Activated naive CD4-positive, alpha-beta T cell treated with anti-CD3 and anti-CD28 coated beads, Interleukin-2, amount 10 ng/mL, durations not matched to agents 7 days and 5 days (primary cell): ENCODE measurements at regions not wholly inside any gene's neighbourhood (a gene's known extent, or its start where the extent isn't known, plus 50 kb on each side); places are given as distances from the start of the nearest gene placed in this dataset.
"Not testable (repeated sequence)": the region's sequence is repeated elsewhere in the genome, so short reads cannot be mapped to it uniquely, and the experiment has no call there.

Experiments used
- CTCF ChIA-PET: fragments of 350-600 bp; sonication (Branson Sonifier 250); formaldehyde crosslinking; loops from one replicate; lab custom pipeline; 2021; ENCODE audit warnings: antibody characterized with exemption; lab: Charles Lee
- DNase-seq: peaks from one replicate; pipeline ENCODE4 v3.0.0-alpha.2; 2020
- H3K27ac Mint-ChIP-seq: one replicate; pipeline ENCODE4 v1.8.0; 2021; ENCODE audit warnings: mild to moderate bottlenecking, moderate library complexity, mixed read lengths
- H3K27me3 Mint-ChIP-seq: one replicate; pipeline ENCODE4 v1.8.0; 2021; ENCODE audit warnings: mild to moderate bottlenecking, mixed read lengths
- H3K36me3 Mint-ChIP-seq: one replicate; pipeline ENCODE4 v1.8.0; 2021; ENCODE audit warnings: mixed read lengths
- H3K4me1 Mint-ChIP-seq: one replicate; pipeline ENCODE4 v1.8.0; 2021; ENCODE audit warnings: mixed read lengths
- H3K4me3 Mint-ChIP-seq: one replicate; pipeline ENCODE4 v1.8.0; 2021; ENCODE audit warnings: mild to moderate bottlenecking, moderate library complexity, mixed read lengths
- H3K9me3 Mint-ChIP-seq: one replicate; pipeline ENCODE4 v1.8.0; 2021; ENCODE audit warnings: mixed read lengths

- no peaks in the 10 kb centered on the region for H3K4me1 Mint-ChIP-seq
- no peak overlapping the region for H3K27ac Mint-ChIP-seq
- no peaks in the 10 kb centered on the region for H3K36me3 Mint-ChIP-seq
- no peak overlapping the region for H3K4me3 Mint-ChIP-seq
- CTCF ChIA-PET, result no interaction called here
- DNase-seq, result no peak
- H3K9me3 Mint-ChIP-seq, result peaks cover 5% of the 10 kb centered on the region
- no peaks in the 10 kb centered on the region for H3K27me3 Mint-ChIP-seq
Measured at GRCh38 chr12:84165998-84166571, 746.5 kb downstream of the SLC6A15 start.

DNA sequence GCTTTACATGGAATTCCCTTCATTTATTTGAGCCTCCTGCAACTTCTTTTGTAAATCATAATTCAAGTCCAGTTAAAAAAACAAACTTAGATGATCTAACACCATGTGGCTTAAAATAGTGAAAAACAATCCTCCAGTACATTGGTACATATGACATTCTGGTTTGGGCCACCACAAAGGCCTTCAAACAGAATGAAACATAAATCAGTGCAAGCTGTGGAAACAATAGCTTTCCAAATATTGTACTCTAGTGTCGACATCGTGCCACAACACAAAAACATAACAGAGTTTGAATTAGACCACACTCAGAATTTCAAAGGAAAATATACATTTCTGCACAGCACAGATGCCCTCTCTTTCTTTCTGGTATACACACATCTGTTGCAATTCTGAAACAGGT lies 751.3 kb downstream of the SLC6A15 start:
- CTCF ChIA-PET, result no interaction called here
- H3K4me1 Mint-ChIP-seq, result no peaks in the 10 kb centered on the region
- H3K9me3 Mint-ChIP-seq, result peaks cover 5% of the 10 kb centered on the region
- H3K4me3 Mint-ChIP-seq, result no peak overlapping the region
- no peak for DNase-seq
- H3K27ac Mint-ChIP-seq, result no peak overlapping the region
- no peaks in the 10 kb centered on the region for H3K36me3 Mint-ChIP-seq
- H3K27me3 Mint-ChIP-seq, result no peaks in the 10 kb centered on the region

DNA sequence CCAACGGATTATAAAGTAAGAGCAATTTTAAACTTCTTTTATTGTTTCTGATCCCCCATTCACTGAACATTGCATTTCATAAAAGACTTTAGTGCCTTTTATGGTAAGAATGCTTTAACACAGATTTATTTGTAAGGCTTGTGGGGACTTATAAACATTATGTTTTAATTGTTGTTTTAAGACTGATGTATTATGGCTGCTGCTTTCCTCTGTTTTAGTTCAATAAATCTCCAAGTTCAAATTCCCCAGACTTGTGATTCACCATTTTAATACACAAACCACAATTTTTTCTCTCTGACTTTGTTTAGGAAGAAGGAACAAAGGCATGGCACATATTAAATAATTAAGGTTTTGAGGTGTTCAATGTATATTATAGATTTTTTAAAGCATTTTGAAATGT lies 753.3 kb downstream of the SLC6A15 start:
- CTCF ChIA-PET, result no interaction called here
- DNase-seq, result no peak
- Mint-ChIP-seq H3K36me3 (no peaks in the 10 kb centered on the region), H3K9me3 (peaks cover 11% of the 10 kb centered on the region), H3K27me3 (no peaks in the 10 kb centered on the region), H3K4me1 (no peaks in the 10 kb centered on the region), H3K4me3 (no peak overlapping the region), H3K27ac (no peak overlapping the region)

GRCh38 chr12:84157170-84157569 lies 755.4 kb downstream of the SLC6A15 start:
- H3K36me3 Mint-ChIP-seq, result no peaks in the 10 kb centered on the region
- DNase-seq, result no peak
- CTCF ChIA-PET, result no interaction called here
- no peak overlapping the region for H3K4me3 Mint-ChIP-seq
- peaks cover 15% of the 10 kb centered on the region for H3K9me3 Mint-ChIP-seq
- H3K4me1 Mint-ChIP-seq, result no peaks in the 10 kb centered on the region
- H3K27ac Mint-ChIP-seq, result no peak overlapping the region
- no peaks in the 10 kb centered on the region for H3K27me3 Mint-ChIP-seq

- H3K27me3 Mint-ChIP-seq, H3K4me3 Mint-ChIP-seq, DNase-seq, H3K27ac Mint-ChIP-seq, H3K4me1 Mint-ChIP-seq, CTCF ChIA-PET, H3K36me3 Mint-ChIP-seq: not testable (repeated sequence)
- peaks cover 13% of the 10 kb centered on the region for H3K9me3 Mint-ChIP-seq
Measured at GRCh38 chr12:84154991-84155930, 757.3 kb downstream of the SLC6A15 start.

DNA sequence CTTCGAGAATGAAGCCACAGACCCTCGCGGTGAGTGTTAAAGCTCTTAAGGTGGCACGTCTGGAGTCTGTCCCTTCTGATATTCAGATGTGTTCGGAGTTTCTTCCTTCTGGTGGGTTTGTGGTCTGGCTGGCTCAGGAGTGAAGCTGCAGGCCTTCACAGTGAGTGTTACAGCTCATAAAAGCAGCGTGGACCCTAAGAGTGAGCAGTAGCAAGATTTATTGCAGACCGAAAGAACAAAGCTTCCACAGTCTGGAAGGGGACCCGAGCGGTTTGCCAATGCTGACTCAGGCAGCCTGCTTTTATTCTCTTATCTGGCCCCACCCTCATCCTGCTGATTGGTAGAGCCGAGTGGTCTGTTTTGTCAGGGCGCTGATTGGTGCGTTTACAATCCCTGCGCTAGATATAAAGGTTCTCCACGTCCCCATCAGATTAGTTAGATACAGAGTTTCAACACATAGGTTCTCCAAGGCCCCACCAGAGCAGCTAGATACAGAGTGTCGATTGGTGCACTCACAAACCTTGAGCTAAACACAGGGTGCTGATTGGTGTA lies 758.1 kb downstream of the SLC6A15 start:
- H3K4me3 Mint-ChIP-seq, DNase-seq, CTCF ChIA-PET, H3K27me3 Mint-ChIP-seq, H3K4me1 Mint-ChIP-seq, H3K27ac Mint-ChIP-seq, H3K36me3 Mint-ChIP-seq: not testable (repeated sequence)
- peaks cover 17% of the 10 kb centered on the region for H3K9me3 Mint-ChIP-seq

GRCh38 chr12:84150201-84150600 lies 762.4 kb downstream of the SLC6A15 start:
- no peak overlapping the region for H3K4me3 Mint-ChIP-seq

GRCh38 chr12:84148335-84148734 lies 764.3 kb downstream of the SLC6A15 start:
- CTCF ChIA-PET, result no interaction called here
- no peaks in the 10 kb centered on the region for H3K4me1 Mint-ChIP-seq
- H3K9me3 Mint-ChIP-seq, result peaks cover 26% of the 10 kb centered on the region

More at GRCh38 chr12:84150201-84150600, 762.4 kb downstream of the SLC6A15 start:
- DNase-seq, result no peak
- no peaks in the 10 kb centered on the region for H3K36me3 Mint-ChIP-seq
- H3K4me1 Mint-ChIP-seq, result no peaks in the 10 kb centered on the region
- no peak overlapping the region for H3K27ac Mint-ChIP-seq
- peaks cover 34% of the 10 kb centered on the region for H3K9me3 Mint-ChIP-seq
- CTCF ChIA-PET, result no interaction called here
- no peaks in the 10 kb centered on the region for H3K27me3 Mint-ChIP-seq

GRCh38 chr12:84136862-84137367 lies 775.7 kb downstream of the SLC6A15 start:
- DNase-seq, result no peak
- H3K4me1 Mint-ChIP-seq, result no peaks in the 10 kb centered on the region
- CTCF ChIA-PET, result no interaction called here
- H3K9me3 Mint-ChIP-seq, result peaks cover 3% of the 10 kb centered on the region
- no peaks in the 10 kb centered on the region for H3K36me3 Mint-ChIP-seq
- no peaks in the 10 kb centered on the region for H3K27me3 Mint-ChIP-seq
- no peak overlapping the region for H3K4me3 Mint-ChIP-seq
- no peak overlapping the region for H3K27ac Mint-ChIP-seq

More at GRCh38 chr12:84148335-84148734, 764.3 kb downstream of the SLC6A15 start:
- Mint-ChIP-seq H3K27me3 (no peaks in the 10 kb centered on the region), H3K36me3 (no peaks in the 10 kb centered on the region), H3K4me3 (no peak overlapping the region), H3K27ac (no peak overlapping the region)
- no peak for DNase-seq

DNA sequence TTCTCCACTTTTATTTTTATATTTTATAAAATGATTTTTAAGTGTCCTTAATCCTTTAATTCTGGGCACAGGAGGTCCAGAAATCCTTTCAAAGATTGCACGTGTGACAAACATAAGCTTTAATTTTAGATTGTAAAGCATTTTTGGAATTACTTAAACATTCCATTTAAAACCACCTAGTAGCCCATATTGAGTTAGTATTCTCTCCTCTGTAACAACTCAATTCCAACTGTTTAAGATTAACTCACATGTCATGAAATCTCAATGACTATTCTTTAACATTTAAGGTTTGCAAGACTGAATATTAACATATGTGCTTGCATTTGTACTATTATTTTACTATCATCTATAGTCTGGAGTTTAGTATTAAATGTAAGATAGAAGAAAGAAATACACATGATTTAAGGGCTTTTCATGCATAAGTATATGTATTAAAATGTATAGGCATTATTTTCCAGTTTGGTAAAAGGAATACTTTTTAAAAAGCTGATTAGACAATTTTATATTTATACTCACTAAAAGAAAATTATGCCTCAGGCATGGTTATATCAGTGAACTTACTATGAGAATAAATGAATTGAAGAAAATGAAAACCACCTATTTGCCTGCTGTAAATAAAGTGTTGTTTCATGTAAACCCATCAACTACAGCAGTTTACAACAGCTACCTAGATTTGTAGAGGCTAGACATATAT lies 776.9 kb downstream of the SLC6A15 start:
- CTCF ChIA-PET, result no interaction called here
- no peaks in the 10 kb centered on the region for H3K36me3 Mint-ChIP-seq
- no peak overlapping the region for H3K27ac Mint-ChIP-seq
- no peak overlapping the region for H3K4me3 Mint-ChIP-seq
- H3K4me1 Mint-ChIP-seq, result no peaks in the 10 kb centered on the region
- peaks cover 3% of the 10 kb centered on the region for H3K9me3 Mint-ChIP-seq
- H3K27me3 Mint-ChIP-seq, result no peaks in the 10 kb centered on the region
- no peak for DNase-seq

DNA sequence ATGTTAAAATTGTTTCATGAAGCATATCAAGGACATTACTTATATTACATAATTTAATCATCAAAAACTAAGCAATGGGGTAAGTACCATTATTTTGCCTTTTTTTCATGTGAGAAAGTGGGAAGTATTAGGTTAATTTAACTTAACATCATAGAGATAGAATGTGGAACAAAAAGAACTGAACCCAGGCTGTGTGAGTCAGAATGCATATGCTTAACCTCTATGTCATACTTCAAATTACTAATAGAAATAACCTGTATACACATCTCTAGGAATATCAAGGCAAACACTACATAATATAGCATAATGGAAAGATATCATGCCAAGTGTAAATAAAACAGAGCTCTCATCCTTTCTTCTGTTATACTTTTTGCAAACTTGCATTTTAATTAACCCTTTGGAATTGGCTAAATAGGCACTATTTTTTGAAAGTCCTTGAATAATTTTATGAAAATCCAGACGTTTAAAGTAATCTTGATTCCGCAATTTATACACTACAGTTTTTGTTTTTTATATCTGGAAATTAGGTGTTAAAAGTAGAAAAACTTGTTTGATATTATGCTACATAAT lies 777.7 kb downstream of the SLC6A15 start:
- Mint-ChIP-seq H3K36me3 (no peaks in the 10 kb centered on the region), H3K4me3 (no peak overlapping the region), H3K27me3 (no peaks in the 10 kb centered on the region), H3K27ac (no peak overlapping the region), H3K9me3 (peaks cover 1% of the 10 kb centered on the region), H3K4me1 (no peaks in the 10 kb centered on the region)
- DNase-seq, result no peak
- CTCF ChIA-PET, result no interaction called here

GRCh38 chr12:84131076-84131475 lies 781.5 kb downstream of the SLC6A15 start:
- H3K36me3 Mint-ChIP-seq, result no peaks in the 10 kb centered on the region
- no peak for DNase-seq

DNA sequence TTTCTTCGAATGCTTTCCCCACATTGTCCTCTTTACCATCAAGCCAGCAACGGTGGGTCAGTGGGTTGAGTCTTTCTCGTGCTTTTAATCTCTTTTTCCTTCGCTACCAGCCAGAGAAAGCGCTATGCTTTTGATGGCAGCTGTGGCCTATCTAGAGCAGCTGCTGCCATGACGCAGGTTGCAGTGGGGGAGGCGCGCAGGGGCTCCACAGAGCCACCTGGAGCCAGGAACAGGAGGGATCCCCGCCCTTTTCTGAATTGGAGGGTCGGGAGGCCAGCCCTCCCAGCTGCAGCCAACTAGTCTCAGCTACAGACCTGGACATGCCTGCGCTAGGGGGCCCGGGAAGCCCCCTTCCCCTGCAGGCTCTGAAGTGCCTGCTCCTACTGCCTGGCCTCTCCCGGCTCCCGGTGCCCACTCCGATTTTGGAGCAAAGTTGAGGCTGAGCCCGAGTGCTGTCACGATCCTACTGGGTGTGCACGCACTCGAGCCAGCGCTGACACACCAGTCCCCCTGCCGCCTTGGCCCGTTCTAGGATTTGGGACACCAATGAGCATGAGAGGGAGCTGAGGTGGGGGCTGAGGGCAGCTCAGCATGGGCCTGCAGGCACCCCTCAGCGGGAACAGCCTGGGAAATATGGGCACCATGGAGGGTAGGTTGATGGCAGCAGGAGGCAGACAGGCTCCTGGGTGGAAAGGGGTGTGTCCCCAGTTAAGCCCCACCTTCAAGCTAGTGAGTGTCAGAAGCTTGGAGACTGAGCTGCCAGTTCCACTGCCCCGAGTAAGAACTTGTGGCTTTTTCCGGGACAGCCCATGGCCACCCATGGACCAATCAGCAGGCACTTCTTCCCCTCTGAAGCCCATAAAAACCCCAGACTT lies 784.2 kb downstream of the SLC6A15 start:
- H3K9me3 Mint-ChIP-seq, result peaks cover 5% of the 10 kb centered on the region
- no peak overlapping the region for H3K4me3 Mint-ChIP-seq
- CTCF ChIA-PET, result no interaction called here
- H3K27me3 Mint-ChIP-seq, result no peaks in the 10 kb centered on the region
- no peak overlapping the region for H3K27ac Mint-ChIP-seq
- DNase-seq, result no peak
- no peaks in the 10 kb centered on the region for H3K4me1 Mint-ChIP-seq
- H3K36me3 Mint-ChIP-seq, result no peaks in the 10 kb centered on the region

More at GRCh38 chr12:84131076-84131475, 781.5 kb downstream of the SLC6A15 start:
- CTCF ChIA-PET, result no interaction called here
- no peaks in the 10 kb centered on the region for H3K4me1 Mint-ChIP-seq
- H3K27me3 Mint-ChIP-seq, result no peaks in the 10 kb centered on the region
- H3K27ac Mint-ChIP-seq, result no peak overlapping the region
- H3K4me3 Mint-ChIP-seq, result no peak overlapping the region
- peaks cover 3% of the 10 kb centered on the region for H3K9me3 Mint-ChIP-seq
